ENCODE measurements at regions not wholly inside any gene's neighbourhood (a gene's known extent, or its start where the extent isn't known, plus 50 kb on each side); places are given as distances from the start of the nearest gene placed in this dataset.
"Not testable (repeated sequence)": the region's sequence is repeated elsewhere in the genome, so short reads cannot be mapped to it uniquely, and the experiment has no call there.

GRCh38 chr3:181919375-181919774, 207.7 kb downstream of the SOX2 start:
- H3K9me3 ChIP-seq (ENCODE audit: control insufficient read depth in 2 of 3, insufficient read depth in 1 of 3, low read length in 3 of 3) = no peaks in the 10 kb centered on the region
- DNase-seq (no peak), FAIRE-seq (no peak)
- no peak overlapping the region for H3K4me3 ChIP-seq (ENCODE audit: low read length in 3 of 3)
- H3K4me1 ChIP-seq (ENCODE audit: control insufficient read depth in 2 of 3, insufficient read depth in 2 of 3, low read depth in 1 of 3, low read length in 3 of 3) = no peaks in the 10 kb centered on the region
- TF ChIP-seq CTCF (IDR thresholded peaks at IDR 0.05; ENCODE audit: borderline replicate concordance, extremely low read depth, insufficient read depth) = no peak
- no peaks in the 10 kb centered on the region for H3K27me3 ChIP-seq (ENCODE audit: control insufficient read depth, insufficient read depth, low read length)
- no peaks in the 10 kb centered on the region for H3K36me3 ChIP-seq (ENCODE audit: control insufficient read depth in 2 of 3, insufficient read depth in 3 of 3, low read length in 3 of 3)
- no peak overlapping the region for H3K9ac ChIP-seq (ENCODE audit: low read length in 3 of 3)
- intact Hi-C loops (cut with DNase I) = no loop called here
- H3K27ac ChIP-seq (ENCODE audit: low read depth in 2 of 2, low read length in 2 of 2) = no peak overlapping the region

DNA sequence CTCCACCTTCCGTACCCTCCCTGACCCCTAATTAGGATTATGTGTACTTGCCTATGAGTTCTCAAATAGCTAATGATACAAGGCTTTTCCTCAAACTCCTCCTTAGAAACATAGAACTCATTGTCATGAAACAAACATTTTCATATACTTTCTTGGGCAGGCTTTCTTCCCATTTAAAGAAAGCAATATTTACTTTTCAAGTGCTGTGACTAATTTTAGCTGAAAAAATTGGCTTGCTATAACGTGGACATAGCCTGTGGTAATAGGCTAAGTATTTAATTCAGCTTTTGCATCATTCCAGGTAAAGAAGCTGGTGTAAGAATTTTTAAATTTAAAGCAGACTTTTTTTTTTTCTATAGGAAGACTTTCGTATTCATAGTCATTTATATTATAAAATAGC, 208.7 kb downstream of the SOX2 start:
- no peak overlapping the region for H3K9ac ChIP-seq (ENCODE audit: low read length in 3 of 3)
- no peaks in the 10 kb centered on the region for H3K4me1 ChIP-seq (ENCODE audit: control insufficient read depth in 2 of 3, insufficient read depth in 2 of 3, low read depth in 1 of 3, low read length in 3 of 3)
- DNase-seq (no peak), FAIRE-seq (no peak)
- H3K27ac ChIP-seq (ENCODE audit: low read depth in 2 of 2, low read length in 2 of 2) = no peak overlapping the region
- no peak overlapping the region for H3K4me3 ChIP-seq (ENCODE audit: low read length in 3 of 3)
- H3K27me3 ChIP-seq (ENCODE audit: control insufficient read depth, insufficient read depth, low read length) = no peaks in the 10 kb centered on the region
- no peaks in the 10 kb centered on the region for H3K9me3 ChIP-seq (ENCODE audit: control insufficient read depth in 2 of 3, insufficient read depth in 1 of 3, low read length in 3 of 3)
- H3K36me3 ChIP-seq (ENCODE audit: control insufficient read depth in 2 of 3, insufficient read depth in 3 of 3, low read length in 3 of 3) = no peaks in the 10 kb centered on the region
- no peak for TF ChIP-seq CTCF (IDR thresholded peaks at IDR 0.05; ENCODE audit: borderline replicate concordance, extremely low read depth, insufficient read depth)
- intact Hi-C loops (cut with DNase I) = no loop called here

GRCh38 chr3:181921220-181921619, 209.5 kb downstream of the SOX2 start:
- Histone ChIP-seq H3K9me3 (ENCODE audit: control insufficient read depth in 2 of 3, insufficient read depth in 1 of 3, low read length in 3 of 3) (no peaks in the 10 kb centered on the region), H3K27me3 (ENCODE audit: control insufficient read depth, insufficient read depth, low read length) (no peaks in the 10 kb centered on the region), H3K27ac (ENCODE audit: low read depth in 2 of 2, low read length in 2 of 2) (no peak overlapping the region), H3K4me3 (ENCODE audit: low read length in 3 of 3) (no peak overlapping the region), H3K36me3 (ENCODE audit: control insufficient read depth in 2 of 3, insufficient read depth in 3 of 3, low read length in 3 of 3) (no peaks in the 10 kb centered on the region), H3K9ac (ENCODE audit: low read length in 3 of 3) (no peak overlapping the region), H3K4me1 (ENCODE audit: control insufficient read depth in 2 of 3, insufficient read depth in 2 of 3, low read depth in 1 of 3, low read length in 3 of 3) (no peaks in the 10 kb centered on the region)
- no peak for DNase-seq
- no peak for FAIRE-seq
- intact Hi-C loops (cut with DNase I) = no loop called here
- no peak for TF ChIP-seq CTCF (IDR thresholded peaks at IDR 0.05; ENCODE audit: borderline replicate concordance, extremely low read depth, insufficient read depth)

DNA sequence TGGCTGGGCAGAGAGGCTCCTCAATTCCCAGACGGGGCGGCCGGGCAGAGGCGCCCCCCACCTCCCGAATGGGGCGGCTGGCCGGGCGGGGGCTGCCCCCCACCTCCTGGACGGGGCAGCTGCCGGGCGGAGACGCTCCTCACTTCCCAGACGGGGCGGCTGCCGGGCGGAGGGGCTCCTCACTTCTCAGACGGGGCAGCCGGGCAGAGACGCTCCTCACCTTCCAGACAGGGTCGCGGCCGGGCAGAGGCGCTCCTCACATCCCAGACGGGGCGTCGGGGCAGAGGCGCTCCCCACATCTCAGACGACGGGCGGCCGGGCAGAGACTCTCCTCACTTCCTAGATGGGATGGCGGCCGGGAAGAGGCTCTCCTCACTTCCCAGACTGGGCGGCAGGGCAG, 214.1 kb downstream of the SOX2 start:
- intact Hi-C loops (cut with DNase I); H3K9ac ChIP-seq (ENCODE audit: low read length in 3 of 3); H3K9me3 ChIP-seq (ENCODE audit: control insufficient read depth in 2 of 3, insufficient read depth in 1 of 3, low read length in 3 of 3); FAIRE-seq; H3K27me3 ChIP-seq (ENCODE audit: control insufficient read depth, insufficient read depth, low read length); H3K4me1 ChIP-seq (ENCODE audit: control insufficient read depth in 2 of 3, insufficient read depth in 2 of 3, low read depth in 1 of 3, low read length in 3 of 3); H3K27ac ChIP-seq (ENCODE audit: low read depth in 2 of 2, low read length in 2 of 2); H3K36me3 ChIP-seq (ENCODE audit: control insufficient read depth in 2 of 3, insufficient read depth in 3 of 3, low read length in 3 of 3); H3K4me3 ChIP-seq (ENCODE audit: low read length in 3 of 3); DNase-seq: not testable (repeated sequence)

Data from kidney (tissue), 13 donors.